Globus pallidus (tissue), 1 donor: ENCODE measurements at regions not wholly inside any gene's neighbourhood (a gene's known extent, or its start where the extent isn't known, plus 50 kb on each side); places are given as distances from the start of the nearest gene placed in this dataset.
"Not testable (repeated sequence)": the region's sequence is repeated elsewhere in the genome, so short reads cannot be mapped to it uniquely, and the experiment has no call there.

Experiments
- DNase-seq: peaks from one replicate; pipeline ENCODE4 v3.0.0-alpha.2; 2015; ENCODE audit warnings: low spot score

DNA sequence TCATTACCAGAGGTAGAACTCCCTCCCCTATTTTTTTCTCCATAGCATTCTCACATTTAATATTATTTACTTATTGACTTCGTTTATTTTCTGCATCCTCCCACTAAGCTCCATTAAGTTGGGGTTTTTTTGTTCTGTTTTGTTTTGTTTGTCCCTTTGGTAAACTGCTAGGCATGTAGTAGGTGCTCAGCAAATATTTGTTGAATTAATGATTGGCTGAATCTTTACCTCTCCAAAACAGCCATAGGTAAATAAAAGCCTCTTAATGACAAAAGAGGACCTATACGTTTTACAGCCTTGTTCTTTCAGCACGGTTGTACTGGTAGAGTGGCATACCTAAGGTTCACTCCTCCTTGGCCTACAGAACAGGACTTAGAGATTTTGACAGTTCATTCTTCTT, 52.0 kb downstream of the PRORP start:
- no peak for DNase-seq

DNA sequence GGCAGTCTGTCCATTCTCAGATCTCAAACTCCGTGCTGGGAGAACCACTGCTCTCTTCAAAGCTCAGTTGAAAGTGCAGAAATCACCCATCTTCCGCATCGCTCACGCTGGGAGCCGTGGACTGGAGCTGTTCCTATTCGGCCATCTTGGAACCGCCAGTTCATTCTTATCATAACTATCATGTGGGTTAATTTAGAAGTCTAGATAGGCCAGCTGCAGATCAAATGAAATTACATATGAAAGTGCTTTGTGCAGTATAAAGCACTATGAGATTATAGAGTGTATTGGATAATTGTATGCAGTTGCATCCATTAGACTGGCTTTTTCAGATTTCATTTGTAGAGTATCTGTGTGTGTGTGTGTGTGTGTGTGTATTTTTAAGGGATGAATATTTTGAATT, 57.8 kb downstream of the PRORP start:
- no peak for DNase-seq

DNA sequence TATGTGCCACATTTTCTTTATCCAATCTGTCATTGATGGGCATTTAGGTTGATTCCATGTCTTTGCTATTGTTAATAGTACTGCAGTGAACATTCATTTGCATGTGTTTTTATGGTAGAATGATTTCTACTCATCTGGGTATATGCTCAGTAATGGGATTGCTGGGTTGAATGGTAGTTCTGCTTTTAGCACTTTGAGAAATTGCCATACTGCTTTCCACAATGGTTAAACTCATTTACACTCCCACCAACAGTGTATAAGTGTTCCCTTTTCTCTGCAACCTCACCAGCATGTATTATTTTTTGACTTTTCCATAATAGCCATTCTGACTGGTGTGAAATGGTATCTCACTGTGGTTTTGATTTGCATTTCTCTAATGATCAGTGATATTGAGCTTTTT, 62.5 kb downstream of the PRORP start:
- DNase-seq: not testable (repeated sequence)

DNA sequence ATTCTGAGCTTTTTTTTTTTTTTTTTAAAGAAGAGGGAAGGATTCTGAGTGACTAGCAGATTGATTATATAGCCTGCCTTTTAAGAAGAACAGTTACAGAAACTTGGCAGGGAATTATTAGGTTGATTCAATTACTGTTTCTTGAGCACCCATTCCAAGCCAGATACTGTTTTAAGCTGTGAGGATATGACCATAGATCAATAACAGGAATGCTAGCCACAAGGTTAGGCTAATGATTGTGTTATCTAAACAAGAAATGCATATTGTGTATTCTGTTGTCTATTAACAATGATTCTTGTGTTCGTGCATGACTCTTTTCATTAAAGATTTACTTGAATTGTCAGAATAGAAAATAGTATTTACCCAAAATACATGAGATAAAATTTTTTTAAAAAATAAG, 67.1 kb downstream of the PRORP start:
- DNase-seq: no peak

DNA sequence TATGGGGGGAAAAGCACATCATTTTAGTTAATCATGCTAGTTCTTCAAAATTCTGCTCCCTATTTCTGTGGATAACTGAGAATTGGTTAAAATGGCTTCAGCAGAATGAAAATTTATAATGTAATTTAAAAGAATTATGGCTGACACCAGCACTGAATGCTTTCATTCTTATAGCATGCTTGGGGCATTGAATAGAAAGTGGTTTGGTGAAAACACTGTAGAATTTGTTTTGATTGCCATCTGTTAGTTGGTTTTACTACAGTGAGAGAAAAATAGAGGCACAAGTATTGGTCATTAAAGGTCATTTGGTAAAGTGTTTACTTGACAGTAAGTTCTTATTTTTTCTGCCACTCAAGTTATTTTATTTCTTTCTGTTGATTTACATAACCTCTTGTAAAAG, 70.8 kb downstream of the PRORP start:
- no peak for DNase-seq

DNA sequence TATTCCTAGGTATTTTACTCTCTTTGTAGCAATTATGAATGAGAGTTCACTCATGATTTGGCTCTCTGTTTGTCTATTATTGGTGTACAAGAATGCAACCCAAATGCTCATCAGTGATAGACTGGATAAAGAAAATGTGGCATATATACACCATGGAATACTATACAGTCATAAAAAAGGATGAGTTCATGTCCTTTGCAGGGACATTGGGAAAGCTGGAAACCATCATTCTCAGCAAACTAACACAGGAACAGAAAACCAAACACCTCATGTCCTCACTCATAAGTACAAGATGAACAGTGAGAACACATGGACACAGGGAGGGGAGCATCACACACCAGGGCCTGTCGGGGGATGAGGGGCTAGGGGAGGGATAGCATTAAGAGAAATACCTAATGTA, 71.8 kb downstream of the PRORP start:
- not testable (repeated sequence) for DNase-seq

DNA sequence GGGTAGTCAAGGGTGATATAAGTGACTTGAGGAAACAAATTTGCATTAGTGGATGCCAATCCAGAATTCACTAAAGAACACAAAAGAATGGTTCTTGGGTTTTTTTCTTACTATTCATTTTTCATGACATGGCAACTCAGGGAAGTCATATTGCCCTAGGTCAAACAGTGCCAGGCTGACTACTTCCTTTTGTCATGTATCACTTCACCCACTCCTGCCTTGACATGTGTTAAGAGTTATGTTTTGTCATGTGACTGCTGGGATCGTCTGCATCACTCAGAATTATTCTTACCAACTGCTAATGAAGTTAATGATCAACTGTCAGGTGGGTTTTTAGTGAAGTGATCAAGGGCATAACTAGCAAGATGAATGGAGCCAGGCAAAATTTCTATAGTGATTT, 74.2 kb downstream of the PRORP start:
- no peak for DNase-seq

DNA sequence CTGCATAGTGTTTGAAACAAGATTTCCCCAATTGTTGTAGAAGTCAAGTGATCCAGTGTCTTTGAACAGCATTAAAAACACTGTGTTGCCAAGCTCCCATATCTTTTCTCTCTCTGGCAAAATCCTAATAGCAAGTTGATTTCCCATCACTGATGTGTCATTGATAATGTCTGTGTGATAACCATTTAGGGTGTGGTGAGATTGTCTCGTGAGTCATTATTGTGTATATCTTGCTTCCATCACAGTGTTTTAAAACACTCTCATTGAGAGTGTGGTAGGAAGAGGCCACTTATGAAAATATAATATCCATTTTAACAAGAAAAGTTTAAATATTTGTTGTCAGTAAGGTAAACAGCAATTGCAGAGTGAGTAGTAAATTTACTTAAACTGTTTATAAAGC, 74.7 kb downstream of the PRORP start:
- DNase-seq: no peak

DNA sequence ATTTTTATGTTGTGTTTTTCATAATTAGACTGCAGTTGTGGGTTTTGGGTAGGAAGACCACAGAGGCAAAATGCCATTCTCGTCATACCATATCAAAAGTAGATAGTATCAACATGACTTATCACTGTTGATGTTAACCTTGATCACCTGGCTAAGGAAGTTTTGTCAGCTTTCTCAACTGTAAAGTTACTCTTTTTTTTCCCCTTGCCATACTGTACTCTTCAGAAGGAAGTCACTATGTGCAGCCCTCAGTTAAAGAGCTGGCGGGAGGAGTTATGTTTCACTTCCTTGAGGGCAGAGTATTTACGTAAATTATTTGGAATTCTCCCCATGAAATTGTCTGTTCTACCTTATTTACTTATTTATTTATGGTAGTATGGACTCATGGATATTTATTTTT, 78.7 kb downstream of the PRORP start:
- no peak for DNase-seq

DNA sequence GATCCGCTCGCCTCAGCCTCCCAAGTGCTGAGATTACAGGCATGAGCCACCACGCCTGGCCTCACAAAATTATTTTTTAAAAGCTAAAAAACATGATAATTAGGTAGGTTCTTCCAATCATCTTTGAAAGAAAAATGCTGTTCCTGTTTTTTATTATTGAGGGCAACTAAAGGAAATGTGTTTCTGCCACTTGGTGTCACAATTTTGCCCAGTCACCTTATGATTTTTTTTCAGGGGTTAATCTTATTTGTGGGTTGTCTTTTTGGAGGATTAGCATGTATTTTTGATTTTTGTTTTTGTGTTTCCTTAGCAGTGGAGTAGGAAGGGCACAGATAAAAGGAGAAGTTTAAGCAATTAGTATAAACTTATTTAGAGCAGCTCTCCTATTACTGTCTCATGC, 79.8 kb downstream of the PRORP start:
- no peak for DNase-seq

DNA sequence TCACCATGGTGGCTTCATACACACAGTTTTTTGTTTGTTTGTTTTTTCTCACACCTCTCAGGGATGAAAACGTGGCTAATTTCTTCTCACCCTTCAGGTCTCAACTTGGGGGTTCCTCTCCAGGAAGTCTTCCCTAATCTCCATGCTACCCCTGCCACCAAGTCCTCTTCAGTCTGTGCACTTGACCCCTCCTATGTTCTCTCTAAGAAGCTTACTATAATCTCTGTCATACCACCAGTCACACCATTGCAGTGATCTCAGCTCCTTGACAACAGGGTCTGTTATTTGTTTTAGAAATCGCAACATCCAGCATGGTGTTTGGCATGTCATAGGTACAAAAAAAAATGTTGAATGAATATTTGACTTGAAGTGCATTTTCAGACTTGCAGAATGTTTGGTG, 83.4 kb downstream of the PRORP start:
- DNase-seq: no peak

DNA sequence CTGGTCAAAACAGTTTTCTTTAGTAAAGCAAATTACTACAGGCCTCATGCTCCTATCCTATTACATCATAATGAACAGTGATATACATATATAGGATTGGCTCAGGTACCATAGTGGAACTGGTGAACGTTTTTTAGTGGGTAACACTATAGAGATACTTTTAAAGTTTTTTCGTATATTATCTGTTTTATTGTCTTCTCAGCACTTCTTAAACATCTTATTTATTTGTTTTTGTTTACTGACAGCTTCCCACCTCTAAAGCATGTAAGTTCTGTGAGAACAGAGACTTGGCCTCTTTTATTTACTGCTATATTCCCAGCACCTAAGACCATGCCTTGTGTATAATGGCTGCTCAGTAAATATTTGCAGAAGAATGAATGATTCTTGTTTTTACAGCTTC, 81.1 kb upstream of the PSMA6 start:
- no peak for DNase-seq

DNA sequence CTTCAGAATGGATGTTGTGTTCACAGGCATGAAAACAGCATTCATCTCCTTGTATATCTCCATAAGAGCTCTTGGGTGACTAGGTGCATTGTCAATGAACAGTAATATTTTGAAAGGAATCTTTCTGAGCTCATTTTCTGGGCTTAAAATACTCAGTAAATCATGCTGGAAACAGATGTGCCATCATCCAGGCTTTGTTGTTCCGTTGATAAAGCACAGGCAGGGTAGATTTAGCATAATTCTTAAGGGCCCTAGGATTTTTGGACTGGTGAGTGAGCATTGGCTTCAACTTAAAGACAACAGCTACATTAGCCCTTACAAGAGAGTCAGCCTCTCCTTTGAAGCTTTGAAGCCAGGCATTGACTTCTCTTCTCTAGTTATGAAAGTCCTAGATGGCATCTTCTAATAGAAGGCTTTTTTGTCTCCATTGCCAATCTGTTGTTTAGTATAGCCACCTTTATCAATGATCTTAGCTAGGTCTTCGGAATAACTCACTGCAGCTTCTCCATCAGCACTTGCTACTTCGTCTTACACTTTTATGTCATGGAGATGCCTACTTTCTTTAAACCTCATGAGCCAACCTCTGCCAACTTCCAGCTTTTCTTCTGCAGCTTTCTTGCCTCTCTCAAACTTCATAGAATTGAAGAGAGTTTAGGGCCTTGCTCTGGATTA, 79.6 kb upstream of the PSMA6 start:
- no peak for DNase-seq

DNA sequence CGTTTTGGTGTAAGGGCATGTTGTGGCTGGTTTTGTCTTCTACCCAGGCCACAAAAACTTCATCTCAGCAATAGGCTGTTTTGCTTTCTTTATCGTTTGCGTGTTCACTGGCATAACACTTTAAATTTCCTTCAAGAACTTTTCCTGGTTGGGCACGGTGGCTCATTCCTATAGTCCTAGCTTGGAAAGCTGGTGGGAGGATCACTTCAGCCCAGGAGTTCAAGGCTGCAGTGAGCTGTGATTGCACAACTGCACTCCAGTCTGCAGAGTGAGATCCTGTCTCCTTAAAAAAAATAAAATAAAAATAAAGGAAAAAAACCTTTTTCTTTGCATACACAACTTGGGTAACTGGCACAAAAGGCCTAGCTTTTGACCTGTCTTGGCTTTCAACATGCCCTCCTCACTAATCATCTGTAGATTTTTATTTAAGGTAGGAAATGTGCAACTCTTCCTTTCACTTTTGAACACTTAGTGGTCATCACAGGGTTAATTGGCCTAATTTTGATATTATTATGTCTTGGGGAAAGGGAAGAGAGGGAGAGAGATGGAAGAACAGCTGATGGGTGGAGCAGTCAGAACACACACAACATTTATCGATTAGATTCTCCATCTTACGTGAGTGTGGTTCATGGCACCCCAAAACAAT, 78.9 kb upstream of the PSMA6 start:
- DNase-seq: no peak

DNA sequence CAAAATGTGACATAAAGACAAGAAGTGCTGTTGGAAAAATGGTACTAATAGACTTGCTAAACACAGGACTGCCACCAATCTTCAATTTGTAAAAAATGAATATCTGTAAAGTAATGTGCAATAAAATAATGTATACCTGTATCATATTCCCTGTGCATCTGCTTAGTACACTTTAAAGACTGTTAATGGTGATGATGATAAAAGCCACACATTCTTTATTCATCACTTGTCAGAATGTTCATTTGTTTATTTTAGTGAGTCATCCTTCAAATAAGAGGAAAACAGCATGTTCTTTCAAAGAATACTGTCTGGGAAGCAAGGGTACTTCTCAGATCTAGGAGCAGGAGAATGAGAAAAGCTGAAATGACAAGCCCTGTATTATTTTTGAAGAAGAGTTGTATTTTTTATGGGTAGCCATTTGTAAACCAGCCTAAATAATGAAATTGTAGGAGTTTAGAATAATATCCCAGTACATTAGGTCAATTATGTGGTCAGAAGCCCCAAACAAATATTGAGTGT, 78.3 kb upstream of the PSMA6 start:
- DNase-seq: no peak

DNA sequence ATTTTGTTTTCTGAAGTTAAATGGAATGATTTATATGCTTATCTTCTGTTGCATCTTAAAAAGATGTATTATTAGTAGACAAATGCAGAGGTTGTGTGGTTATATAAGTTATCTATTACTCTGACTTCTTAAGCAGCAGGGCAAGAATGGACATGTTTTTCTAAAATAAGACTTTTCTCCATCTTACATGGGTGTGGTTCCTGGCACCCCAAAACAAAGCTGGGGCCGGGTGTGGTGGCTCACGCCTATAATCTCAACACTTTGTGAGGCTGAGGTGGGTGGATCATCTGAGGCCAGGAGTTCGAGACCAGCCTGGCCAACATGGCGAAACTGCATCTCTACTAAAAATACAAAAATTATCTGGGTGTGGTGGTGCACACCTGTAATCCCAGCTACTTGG, 77.8 kb upstream of the PSMA6 start:
- DNase-seq: not testable (repeated sequence)

DNA sequence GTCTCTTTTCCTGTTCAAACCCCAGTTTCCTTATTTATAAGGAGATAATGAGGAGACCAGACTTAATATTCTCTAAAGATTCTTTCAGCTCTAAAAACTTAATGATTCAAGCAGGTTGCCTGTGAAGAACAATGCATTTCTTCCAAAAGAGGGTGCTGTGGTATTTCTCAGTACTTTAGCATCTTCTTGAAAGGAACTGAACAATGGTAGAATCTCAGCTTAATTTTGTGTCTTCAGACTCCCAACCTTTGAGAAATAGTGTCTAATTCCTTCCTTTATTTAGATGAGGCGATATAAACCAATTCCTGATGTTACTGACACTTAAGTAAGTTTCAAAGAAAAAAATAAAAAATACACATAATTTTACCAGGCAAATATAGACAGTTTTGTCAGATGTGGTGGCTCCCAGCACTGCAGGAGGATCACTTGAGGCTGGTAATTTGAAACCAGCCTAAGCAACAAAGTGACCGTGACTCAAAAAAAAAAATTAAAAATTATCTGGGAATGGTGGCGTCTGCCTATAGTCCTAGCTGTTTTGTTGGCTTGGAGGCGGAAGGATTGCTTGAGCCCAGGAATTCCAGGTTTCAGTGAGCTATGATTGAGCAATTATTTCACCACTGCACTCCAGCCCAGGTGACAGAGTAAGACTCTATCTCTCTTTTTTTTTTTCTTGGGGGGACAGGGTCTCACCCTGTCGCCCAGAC, 76.9 kb upstream of the PSMA6 start:
- DNase-seq: peak; percentile 23

DNA sequence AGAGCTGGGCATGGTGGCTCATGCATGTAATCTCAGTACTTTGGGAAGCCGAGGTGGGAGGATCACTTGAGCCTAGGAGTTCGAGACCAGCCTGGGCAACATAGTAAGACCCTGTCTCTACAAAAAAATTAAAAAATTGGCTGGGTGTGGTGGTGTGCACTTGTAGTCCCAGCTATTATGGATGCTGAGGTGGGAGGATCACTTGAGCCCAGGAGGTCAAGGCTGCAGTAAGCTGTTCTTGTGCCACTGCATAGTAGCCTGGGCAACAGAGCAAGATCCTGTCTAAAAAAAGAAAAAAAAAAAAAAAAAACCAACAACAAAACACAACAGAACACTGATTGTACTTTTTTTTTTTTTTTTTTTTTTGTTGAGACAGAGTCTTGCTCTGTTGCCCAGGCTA, 74.0 kb upstream of the PSMA6 start:
- DNase-seq: not testable (repeated sequence)

DNA sequence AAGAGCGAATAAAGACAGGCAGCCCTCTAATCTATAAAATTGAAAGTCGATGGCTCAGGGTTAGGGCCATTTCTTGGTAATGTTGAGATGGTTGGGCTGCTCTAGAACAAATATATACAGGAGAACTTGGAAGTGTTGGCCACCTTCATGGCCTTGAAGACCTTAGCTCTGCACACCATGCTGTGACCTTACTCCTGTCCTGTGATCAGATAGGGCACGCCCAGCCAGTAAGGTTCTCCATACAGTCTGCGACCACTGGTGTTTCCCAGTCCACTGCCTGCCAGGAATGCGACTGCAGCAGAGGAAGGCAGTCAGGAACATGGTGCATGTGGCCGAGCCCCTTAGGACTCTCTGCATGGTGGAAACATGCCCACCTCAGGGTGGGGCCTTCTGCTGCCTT, 73.2 kb upstream of the PSMA6 start:
- DNase-seq: no peak

DNA sequence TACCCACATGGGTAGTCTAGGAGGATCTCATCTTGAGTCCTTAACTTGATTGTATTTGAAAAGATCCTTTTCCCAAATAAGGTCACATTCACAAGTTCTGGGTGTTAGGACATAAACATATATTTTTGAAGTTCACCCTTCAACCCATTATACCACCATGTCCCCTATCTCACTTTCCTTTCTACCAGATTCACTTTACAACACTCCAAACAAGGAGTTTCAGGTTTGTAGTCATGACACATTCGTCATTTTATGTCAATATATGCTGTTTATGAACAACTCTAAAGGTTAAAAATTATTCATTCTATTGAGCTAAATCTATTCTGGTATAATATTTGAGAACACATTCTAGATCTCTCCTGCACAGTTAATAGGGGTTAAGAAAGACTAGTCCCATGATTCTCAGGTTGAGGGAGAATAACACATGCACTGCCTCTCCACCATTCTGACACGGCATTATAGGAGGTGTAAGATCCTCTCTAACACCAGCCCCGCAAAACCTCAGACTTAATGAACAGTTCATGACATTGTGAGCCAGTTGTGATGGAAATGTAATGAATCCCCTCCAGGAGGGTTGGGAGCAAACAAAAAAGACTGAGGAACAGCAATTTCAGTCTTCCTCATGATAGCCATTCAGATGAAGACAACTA, 72.0 kb upstream of the PSMA6 start:
- no peak for DNase-seq

DNA sequence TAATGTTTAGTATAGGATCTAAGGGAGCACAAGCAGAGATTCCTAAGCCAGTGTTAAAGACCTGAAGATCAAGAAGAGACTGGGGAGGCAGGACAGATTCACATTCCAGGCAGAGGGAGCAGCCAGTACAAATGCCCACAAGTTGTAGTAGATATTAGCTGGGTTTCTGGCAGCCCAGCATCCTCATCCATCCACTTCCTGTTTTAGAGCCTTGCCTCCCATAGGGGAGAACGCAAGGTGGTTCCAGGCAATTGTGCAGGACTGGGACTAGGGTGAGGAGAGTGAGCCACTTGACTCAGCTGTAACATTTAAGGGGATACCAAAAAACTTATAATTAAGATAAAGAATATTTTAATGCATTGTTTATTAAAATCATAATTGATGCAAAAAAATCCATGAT, 71.3 kb upstream of the PSMA6 start:
- no peak for DNase-seq

DNA sequence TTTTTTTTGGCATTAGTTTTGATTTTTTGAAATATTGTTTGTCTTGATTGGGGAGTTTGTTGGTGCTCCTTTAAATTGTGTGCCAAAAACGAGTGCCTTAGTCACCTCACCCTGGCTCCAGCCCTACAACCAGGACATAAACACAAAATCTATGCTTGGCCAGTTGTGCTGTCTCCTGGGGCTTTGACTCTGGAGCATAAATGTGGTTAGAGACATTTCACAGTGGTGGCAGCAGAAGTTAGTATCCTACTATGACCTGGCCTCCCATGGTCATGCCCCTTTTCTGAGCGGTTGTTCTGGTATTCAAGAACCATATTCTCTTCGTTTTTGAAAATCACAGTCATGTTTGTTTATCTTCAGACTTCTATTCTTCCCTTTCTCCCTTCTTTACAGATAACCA, 70.7 kb upstream of the PSMA6 start:
- DNase-seq: no peak

DNA sequence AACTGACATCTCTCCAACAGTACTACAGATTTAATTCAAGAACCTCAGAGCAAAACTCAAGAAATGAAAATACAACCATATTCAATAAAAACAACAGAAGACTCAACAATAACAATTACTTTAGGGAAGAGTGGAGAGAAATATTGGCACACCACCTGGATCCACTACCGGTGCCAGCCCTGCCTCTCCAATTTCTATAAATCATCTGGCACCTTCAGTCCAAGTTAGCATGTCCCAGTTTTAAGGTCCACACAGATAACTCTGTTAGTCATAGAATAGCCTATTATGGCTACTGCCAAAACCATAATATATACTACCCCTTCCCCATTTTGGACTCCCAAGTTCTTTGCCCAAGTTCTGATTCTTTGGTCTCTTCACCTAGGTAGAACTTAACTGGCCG, 69.9 kb upstream of the PSMA6 start:
- no peak for DNase-seq
